ENCODE measurements at regions not wholly inside any gene's neighbourhood (a gene's known extent, or its start where the extent isn't known, plus 50 kb on each side); places are given as distances from the start of the nearest gene placed in this dataset.
"Not testable (repeated sequence)": the region's sequence is repeated elsewhere in the genome, so short reads cannot be mapped to it uniquely, and the experiment has no call there.

GRCh38 chr1:177872308-177872900 is 97.5 kb downstream of the SEC16B start:
- DNase-seq, result no peak
- Histone ChIP-seq H3K36me3 (ENCODE audit: control insufficient read depth in 4 of 4, insufficient read depth in 4 of 4, low read length in 3 of 4) (no peaks in the 10 kb centered on the region), H3K4me1 (ENCODE audit: control extremely low read depth in 1 of 4, control insufficient read depth in 4 of 4, insufficient read depth in 4 of 4, low read length in 3 of 4) (no peaks in the 10 kb centered on the region), H3K27ac (ENCODE audit: insufficient read depth in 1 of 2, low read depth in 1 of 2, low read length in 2 of 2, poor library complexity in 1 of 2, severe bottlenecking in 2 of 2) (no peak overlapping the region), H3K4me3 (ENCODE audit: control insufficient read depth in 1 of 7, extremely low read depth in 1 of 7, insufficient read depth in 4 of 7, low read depth in 2 of 7, low read length in 6 of 7) (no peak overlapping the region), H3K27me3 (replicated peaks in 2 of 5; ENCODE audit: control insufficient read depth in 4 of 5, insufficient read depth in 5 of 5, low read length in 4 of 5) (peaks cover 0 to 4% (median 0%) of the 10 kb centered on the region in 5 experiments), H3K9me3 (ENCODE audit: control extremely low read depth in 1 of 5, control insufficient read depth in 4 of 5, insufficient read depth in 2 of 5, low read depth in 1 of 5, low read length in 4 of 5) (no peaks in the 10 kb centered on the region)
- 84% methylated on average over 10 of the region's 10 CpGs for WGBS (ENCODE audit: insufficient coverage)
- POLR2A ChIA-PET, result no interaction called here
- CTCF ChIA-PET, result no interaction called here

- H3K27me3 ChIP-seq (replicated peaks in 2 of 5; ENCODE audit: control insufficient read depth in 4 of 5, insufficient read depth in 5 of 5, low read length in 4 of 5), result peaks cover 0 to 4% (median 0%) of the 10 kb centered on the region in 5 experiments
- H3K4me1 ChIP-seq (ENCODE audit: control extremely low read depth in 1 of 4, control insufficient read depth in 4 of 4, insufficient read depth in 4 of 4, low read length in 3 of 4), result no peaks in the 10 kb centered on the region
- no peak for DNase-seq
- CTCF ChIA-PET, result no interaction called here
- H3K36me3 ChIP-seq (ENCODE audit: control insufficient read depth in 4 of 4, insufficient read depth in 4 of 4, low read length in 3 of 4), result no peaks in the 10 kb centered on the region
- no peak overlapping the region for H3K27ac ChIP-seq (ENCODE audit: insufficient read depth in 1 of 2, low read depth in 1 of 2, low read length in 2 of 2, poor library complexity in 1 of 2, severe bottlenecking in 2 of 2)
- 50% methylated on average over 2 of the region's 7 CpGs for WGBS (ENCODE audit: insufficient coverage)
- H3K4me3 ChIP-seq (ENCODE audit: control insufficient read depth in 1 of 7, extremely low read depth in 1 of 7, insufficient read depth in 4 of 7, low read depth in 2 of 7, low read length in 6 of 7), result no peak overlapping the region
- POLR2A ChIA-PET, result no interaction called here
- H3K9me3 ChIP-seq (ENCODE audit: control extremely low read depth in 1 of 5, control insufficient read depth in 4 of 5, insufficient read depth in 2 of 5, low read depth in 1 of 5, low read length in 4 of 5), result no peaks in the 10 kb centered on the region
These were observed 98.1 kb downstream of the SEC16B start for GRCh38 chr1:177871613-177872307.

GRCh38 chr1:177869586-177869985 is 100.3 kb downstream of the SEC16B start:
- ChIA-PET POLR2A (no interaction called here), CTCF (no interaction called here)
- Histone ChIP-seq H3K4me3 (ENCODE audit: control insufficient read depth in 1 of 7, extremely low read depth in 1 of 7, insufficient read depth in 4 of 7, low read depth in 2 of 7, low read length in 6 of 7) (no peak overlapping the region), H3K36me3 (ENCODE audit: control insufficient read depth in 4 of 4, insufficient read depth in 4 of 4, low read length in 3 of 4) (no peaks in the 10 kb centered on the region), H3K4me1 (ENCODE audit: control extremely low read depth in 1 of 4, control insufficient read depth in 4 of 4, insufficient read depth in 4 of 4, low read length in 3 of 4) (no peaks in the 10 kb centered on the region), H3K9me3 (ENCODE audit: control extremely low read depth in 1 of 5, control insufficient read depth in 4 of 5, insufficient read depth in 2 of 5, low read depth in 1 of 5, low read length in 4 of 5) (no peaks in the 10 kb centered on the region), H3K27ac (ENCODE audit: insufficient read depth in 1 of 2, low read depth in 1 of 2, low read length in 2 of 2, poor library complexity in 1 of 2, severe bottlenecking in 2 of 2) (no peak overlapping the region), H3K27me3 (replicated peaks in 2 of 5; ENCODE audit: control insufficient read depth in 4 of 5, insufficient read depth in 5 of 5, low read length in 4 of 5) (peaks cover 0 to 4% (median 0%) of the 10 kb centered on the region in 5 experiments)
- DNase-seq, result no peak
- 83% methylated on average over 2 of the region's 4 CpGs for WGBS (ENCODE audit: insufficient coverage)

GRCh38 chr1:177869011-177869410 is 100.8 kb downstream of the SEC16B start:
- POLR2A ChIA-PET; CTCF ChIA-PET; DNase-seq; H3K27ac ChIP-seq (ENCODE audit: insufficient read depth in 1 of 2, low read depth in 1 of 2, low read length in 2 of 2, poor library complexity in 1 of 2, severe bottlenecking in 2 of 2); H3K4me3 ChIP-seq (ENCODE audit: control insufficient read depth in 1 of 7, extremely low read depth in 1 of 7, insufficient read depth in 4 of 7, low read depth in 2 of 7, low read length in 6 of 7); H3K27me3 ChIP-seq (replicated peaks in 2 of 5; ENCODE audit: control insufficient read depth in 4 of 5, insufficient read depth in 5 of 5, low read length in 4 of 5); H3K4me1 ChIP-seq (ENCODE audit: control extremely low read depth in 1 of 4, control insufficient read depth in 4 of 4, insufficient read depth in 4 of 4, low read length in 3 of 4); H3K9me3 ChIP-seq (ENCODE audit: control extremely low read depth in 1 of 5, control insufficient read depth in 4 of 5, insufficient read depth in 2 of 5, low read depth in 1 of 5, low read length in 4 of 5); H3K36me3 ChIP-seq (ENCODE audit: control insufficient read depth in 4 of 4, insufficient read depth in 4 of 4, low read length in 3 of 4): not testable (repeated sequence)

GRCh38 chr1:177865807-177866206 is 104.1 kb downstream of the SEC16B start:
- POLR2A ChIA-PET, result no interaction called here

GRCh38 chr1:177864538-177865305 is 105.1 kb downstream of the SEC16B start:
- H3K27me3 ChIP-seq (replicated peaks in 2 of 5; ENCODE audit: control insufficient read depth in 4 of 5, insufficient read depth in 5 of 5, low read length in 4 of 5), result no peaks in the 10 kb centered on the region
- no peaks in the 10 kb centered on the region for H3K4me1 ChIP-seq (ENCODE audit: control extremely low read depth in 1 of 4, control insufficient read depth in 4 of 4, insufficient read depth in 4 of 4, low read length in 3 of 4)
- H3K36me3 ChIP-seq (ENCODE audit: control insufficient read depth in 4 of 4, insufficient read depth in 4 of 4, low read length in 3 of 4), result no peaks in the 10 kb centered on the region
- no peak overlapping the region for H3K4me3 ChIP-seq (ENCODE audit: control insufficient read depth in 1 of 7, extremely low read depth in 1 of 7, insufficient read depth in 4 of 7, low read depth in 2 of 7, low read length in 6 of 7)
- no peak for DNase-seq
- WGBS (ENCODE audit: insufficient coverage), result no CpG with 5 or more reads among the region's 2 CpGs
- POLR2A ChIA-PET, result no interaction called here
- CTCF ChIA-PET, result no interaction called here
- no peaks in the 10 kb centered on the region for H3K9me3 ChIP-seq (ENCODE audit: control extremely low read depth in 1 of 5, control insufficient read depth in 4 of 5, insufficient read depth in 2 of 5, low read depth in 1 of 5, low read length in 4 of 5)
- no peak overlapping the region for H3K27ac ChIP-seq (ENCODE audit: insufficient read depth in 1 of 2, low read depth in 1 of 2, low read length in 2 of 2, poor library complexity in 1 of 2, severe bottlenecking in 2 of 2)

More at GRCh38 chr1:177865807-177866206, 104.1 kb downstream of the SEC16B start:
- no peaks in the 10 kb centered on the region for H3K9me3 ChIP-seq (ENCODE audit: control extremely low read depth in 1 of 5, control insufficient read depth in 4 of 5, insufficient read depth in 2 of 5, low read depth in 1 of 5, low read length in 4 of 5)
- no peak overlapping the region for H3K27ac ChIP-seq (ENCODE audit: insufficient read depth in 1 of 2, low read depth in 1 of 2, low read length in 2 of 2, poor library complexity in 1 of 2, severe bottlenecking in 2 of 2)
- WGBS (ENCODE audit: insufficient coverage), result no CpG with 5 or more reads among the region's 3 CpGs
- no peak overlapping the region for H3K4me3 ChIP-seq (ENCODE audit: control insufficient read depth in 1 of 7, extremely low read depth in 1 of 7, insufficient read depth in 4 of 7, low read depth in 2 of 7, low read length in 6 of 7)
- no peaks in the 10 kb centered on the region for H3K4me1 ChIP-seq (ENCODE audit: control extremely low read depth in 1 of 4, control insufficient read depth in 4 of 4, insufficient read depth in 4 of 4, low read length in 3 of 4)
- CTCF ChIA-PET, result no interaction called here
- H3K36me3 ChIP-seq (ENCODE audit: control insufficient read depth in 4 of 4, insufficient read depth in 4 of 4, low read length in 3 of 4), result no peaks in the 10 kb centered on the region
- no peak for DNase-seq
- no peaks in the 10 kb centered on the region for H3K27me3 ChIP-seq (replicated peaks in 2 of 5; ENCODE audit: control insufficient read depth in 4 of 5, insufficient read depth in 5 of 5, low read length in 4 of 5)

- 100% methylated on average over 1 of the region's 4 CpGs for WGBS (ENCODE audit: insufficient coverage)
- Histone ChIP-seq H3K9me3 (ENCODE audit: control extremely low read depth in 1 of 5, control insufficient read depth in 4 of 5, insufficient read depth in 2 of 5, low read depth in 1 of 5, low read length in 4 of 5) (no peaks in the 10 kb centered on the region), H3K4me3 (ENCODE audit: control insufficient read depth in 1 of 7, extremely low read depth in 1 of 7, insufficient read depth in 4 of 7, low read depth in 2 of 7, low read length in 6 of 7) (no peak overlapping the region), H3K36me3 (ENCODE audit: control insufficient read depth in 4 of 4, insufficient read depth in 4 of 4, low read length in 3 of 4) (no peaks in the 10 kb centered on the region), H3K4me1 (ENCODE audit: control extremely low read depth in 1 of 4, control insufficient read depth in 4 of 4, insufficient read depth in 4 of 4, low read length in 3 of 4) (peaks cover 0 to under 1% (median 0%) of the 10 kb centered on the region in 4 experiments), H3K27ac (ENCODE audit: insufficient read depth in 1 of 2, low read depth in 1 of 2, low read length in 2 of 2, poor library complexity in 1 of 2, severe bottlenecking in 2 of 2) (no peak overlapping the region), H3K27me3 (replicated peaks in 2 of 5; ENCODE audit: control insufficient read depth in 4 of 5, insufficient read depth in 5 of 5, low read length in 4 of 5) (no peaks in the 10 kb centered on the region)
- CTCF ChIA-PET, result no interaction called here
- DNase-seq, result no peak
- POLR2A ChIA-PET, result no interaction called here
These were observed 106.1 kb downstream of the SEC16B start for GRCh38 chr1:177863796-177864195.

Measured in common myeloid progenitor, CD34-positive (primary cell).